NB4 (cell line): ENCODE measurements at regions not wholly inside any gene's neighbourhood (a gene's known extent, or its start where the extent isn't known, plus 50 kb on each side); places are given as distances from the start of the nearest gene placed in this dataset.

ENCODE experiments used
- DNase-seq: peaks from one replicate; pipeline ENCODE4 v3.0.0; 2010; ENCODE audit warnings: low read depth
- H3K4me3 ChIP-seq: one replicate; pipeline ENCODE4 v1.5.1; 2011; ENCODE audit warnings: mild to moderate bottlenecking, low read depth, low read length, moderate library complexity
- MYC ChIP-seq: IDR thresholded peaks from 2 replicates; pipeline ENCODE4 v1.6.1; 2011; ENCODE audit warnings: low read depth, low read length
- POLR2A ChIP-seq: IDR thresholded peaks from 2 replicates; pipeline ENCODE4 v1.6.1; 2011; ENCODE audit warnings: mild to moderate bottlenecking; ENCODE audit not compliant: insufficient read length; ENCODE audit errors: extremely low read depth
- TF ChIP-seq, protein P1 (sequence below): IDR thresholded peaks from 2 replicates; pipeline ENCODE4 v1.6.1; 2011; ENCODE audit warnings: low read depth, low read length
- TF ChIP-seq, protein P2 (sequence below): IDR thresholded peaks from one replicate; pipeline ENCODE4 v1.5.1; 2012; ENCODE audit warnings: low read depth, low read length

DNA sequence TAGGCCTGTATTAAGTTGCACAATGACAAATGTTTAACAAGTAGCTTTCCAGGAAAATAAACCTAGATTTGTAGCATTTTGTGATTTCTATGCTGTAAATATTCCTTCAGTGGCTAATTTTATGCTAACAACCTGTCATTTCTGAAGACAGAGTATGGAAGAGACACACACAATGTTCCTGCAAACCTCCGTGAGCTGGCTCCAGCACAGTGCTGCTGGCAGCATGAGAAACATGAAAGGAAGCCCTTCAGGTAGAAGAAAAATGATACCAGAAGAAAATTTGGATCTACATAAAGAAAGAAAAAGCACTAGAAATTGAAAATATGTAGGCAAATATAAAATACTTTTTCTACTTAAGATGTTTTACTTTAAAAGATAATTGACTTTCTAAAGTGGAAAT is 69.5 kb upstream of the CTTNBP2 start:
- TF ChIP-seq MYC (no peak), POLR2A (no peak)
- TF ChIP-seq, protein P1, sequence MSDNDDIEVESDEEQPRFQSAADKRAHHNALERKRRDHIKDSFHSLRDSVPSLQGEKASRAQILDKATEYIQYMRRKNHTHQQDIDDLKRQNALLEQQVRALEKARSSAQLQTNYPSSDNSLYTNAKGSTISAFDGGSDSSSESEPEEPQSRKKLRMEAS, result no peak
- TF ChIP-seq, protein P2, sequence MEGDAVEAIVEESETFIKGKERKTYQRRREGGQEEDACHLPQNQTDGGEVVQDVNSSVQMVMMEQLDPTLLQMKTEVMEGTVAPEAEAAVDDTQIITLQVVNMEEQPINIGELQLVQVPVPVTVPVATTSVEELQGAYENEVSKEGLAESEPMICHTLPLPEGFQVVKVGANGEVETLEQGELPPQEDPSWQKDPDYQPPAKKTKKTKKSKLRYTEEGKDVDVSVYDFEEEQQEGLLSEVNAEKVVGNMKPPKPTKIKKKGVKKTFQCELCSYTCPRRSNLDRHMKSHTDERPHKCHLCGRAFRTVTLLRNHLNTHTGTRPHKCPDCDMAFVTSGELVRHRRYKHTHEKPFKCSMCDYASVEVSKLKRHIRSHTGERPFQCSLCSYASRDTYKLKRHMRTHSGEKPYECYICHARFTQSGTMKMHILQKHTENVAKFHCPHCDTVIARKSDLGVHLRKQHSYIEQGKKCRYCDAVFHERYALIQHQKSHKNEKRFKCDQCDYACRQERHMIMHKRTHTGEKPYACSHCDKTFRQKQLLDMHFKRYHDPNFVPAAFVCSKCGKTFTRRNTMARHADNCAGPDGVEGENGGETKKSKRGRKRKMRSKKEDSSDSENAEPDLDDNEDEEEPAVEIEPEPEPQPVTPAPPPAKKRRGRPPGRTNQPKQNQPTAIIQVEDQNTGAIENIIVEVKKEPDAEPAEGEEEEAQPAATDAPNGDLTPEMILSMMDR, result no peak
- no peak for DNase-seq
- no peak overlapping the region for H3K4me3 ChIP-seq

DNA sequence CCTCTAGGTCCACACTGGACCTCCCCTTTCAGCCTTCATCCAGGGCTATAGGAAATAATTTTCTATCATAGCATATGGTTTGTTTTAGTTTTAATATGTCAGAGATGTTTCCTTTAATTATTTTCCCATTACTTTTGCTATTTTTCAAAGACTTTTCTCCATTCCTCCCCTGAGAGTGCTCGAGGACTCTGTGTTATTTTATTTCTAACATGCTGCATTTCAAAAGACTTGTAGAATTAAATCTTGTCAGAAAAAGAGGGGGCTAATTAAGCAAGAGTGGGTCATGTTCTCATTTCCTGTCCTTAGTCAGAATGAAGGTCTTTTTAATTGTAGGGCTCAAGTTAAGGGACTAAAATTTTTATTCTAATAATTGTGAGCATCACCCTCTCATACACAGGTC is 71.6 kb upstream of the CTTNBP2 start:
- no peak for DNase-seq
- TF ChIP-seq POLR2A, result no peak
- TF ChIP-seq, protein P2, result no peak
- no peak for TF ChIP-seq MYC
- TF ChIP-seq, protein P1, result no peak
- no peak overlapping the region for H3K4me3 ChIP-seq

DNA sequence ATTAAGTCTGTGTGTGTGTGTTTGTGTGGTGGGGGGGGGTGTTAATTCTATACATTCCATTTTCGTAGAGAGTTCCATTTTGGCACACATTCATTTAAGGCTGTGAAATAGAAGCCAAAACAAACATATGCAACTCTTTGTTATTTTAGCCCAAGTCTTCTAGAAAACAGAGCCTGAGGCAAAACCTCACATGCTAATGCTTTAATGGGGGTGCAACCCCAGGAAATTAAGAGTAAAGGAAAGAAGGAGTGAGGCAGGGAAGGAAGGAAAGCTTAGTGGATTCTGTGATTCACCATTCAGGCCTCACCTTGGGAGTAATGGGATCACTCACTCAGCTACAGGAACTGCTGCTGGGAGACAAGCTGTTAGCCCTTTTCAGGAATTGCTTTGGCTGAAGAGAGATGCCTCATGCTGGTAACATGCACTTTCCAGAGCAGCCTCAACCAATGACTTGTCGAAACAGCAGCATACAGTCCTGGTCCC is 73.0 kb upstream of the CTTNBP2 start:
- no peak for DNase-seq
- no peak overlapping the region for H3K4me3 ChIP-seq
- TF ChIP-seq, protein P1, result no peak
- TF ChIP-seq MYC (no peak), POLR2A (no peak)
- TF ChIP-seq, protein P2, result no peak

DNA sequence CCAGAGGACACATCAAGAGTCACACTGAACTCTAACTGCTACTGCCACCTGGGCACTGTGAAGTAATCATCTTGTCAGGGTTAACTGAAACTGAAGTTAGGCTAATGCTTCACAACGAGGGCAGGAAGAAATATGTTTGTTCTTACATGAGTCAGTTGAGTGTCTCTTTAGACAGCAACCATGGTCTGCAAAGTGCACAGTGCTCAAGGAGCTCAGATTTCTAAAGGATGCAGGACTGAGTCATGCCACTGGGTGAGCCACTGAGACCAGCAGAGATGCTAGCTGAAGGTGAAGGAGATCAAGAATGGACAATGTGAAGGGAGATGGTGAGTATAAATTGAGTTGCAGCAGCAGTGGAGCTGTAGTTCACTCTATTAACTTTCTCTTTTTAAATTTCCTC is 76.0 kb upstream of the CTTNBP2 start:
- no peak overlapping the region for H3K4me3 ChIP-seq
- DNase-seq, result no peak
- no peak for TF ChIP-seq POLR2A

DNA sequence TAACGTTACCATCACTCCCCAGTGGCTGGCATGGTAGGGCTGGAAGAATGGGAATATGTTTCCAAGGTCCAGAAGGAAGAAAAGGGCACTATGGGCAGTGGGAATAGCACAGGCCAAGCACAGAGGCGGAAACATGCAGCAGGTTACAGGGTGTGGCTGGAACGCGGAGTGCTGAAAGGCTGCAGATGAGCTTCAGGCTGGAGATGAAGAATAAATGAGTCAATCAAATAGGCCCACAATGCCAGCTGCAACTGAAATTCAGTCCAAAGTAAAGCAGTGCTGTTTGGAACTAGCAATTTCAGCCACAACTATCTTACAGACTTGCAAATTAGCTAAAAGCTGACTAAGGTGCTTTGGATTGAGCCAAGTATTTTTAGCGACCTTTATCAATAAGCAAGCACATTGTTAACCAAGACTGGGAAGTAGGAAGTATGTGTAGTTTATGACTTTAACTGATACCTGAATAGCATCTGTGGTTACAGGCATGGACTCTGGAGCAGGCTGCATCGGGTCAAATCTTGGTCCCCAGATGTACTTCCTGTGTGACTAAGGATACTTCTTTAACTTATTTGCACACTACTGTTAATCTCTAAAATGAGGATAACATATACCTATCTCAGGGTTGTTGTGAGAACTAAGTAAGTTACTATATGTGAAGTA is 77.5 kb upstream of the CTTNBP2 start:
- TF ChIP-seq, protein P2, result no peak
- TF ChIP-seq POLR2A, result no peak
- TF ChIP-seq, protein P1, result no peak
- no peak for TF ChIP-seq MYC
- H3K4me3 ChIP-seq, result no peak overlapping the region
- no peak for DNase-seq

DNA sequence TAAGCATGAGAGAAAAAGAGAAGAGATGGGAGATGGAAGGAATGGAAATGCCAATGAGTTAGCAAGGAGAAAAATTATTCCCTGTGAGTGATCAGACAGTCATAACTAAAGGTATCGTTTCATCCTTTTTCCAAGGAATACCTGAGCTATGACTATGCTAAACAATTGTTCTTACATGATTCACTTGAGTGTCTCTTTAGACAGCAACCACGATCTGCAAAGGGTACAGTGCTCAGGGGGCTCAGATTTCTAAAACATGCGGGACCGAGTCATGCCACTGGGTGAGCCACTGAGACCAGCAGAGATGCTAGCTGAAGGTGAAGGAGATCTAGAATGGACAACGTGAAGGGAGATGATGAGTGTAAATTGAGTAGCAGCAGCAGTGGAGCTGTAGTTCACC is 78.0 kb upstream of the CTTNBP2 start:
- DNase-seq, result no peak
- H3K4me3 ChIP-seq, result no peak overlapping the region
- TF ChIP-seq MYC (no peak), POLR2A (no peak)
- TF ChIP-seq, protein P1, result no peak
- TF ChIP-seq, protein P2, result no peak
